ENCODE measurements at regions not wholly inside any gene's neighbourhood (a gene's known extent, or its start where the extent isn't known, plus 50 kb on each side); places are given as distances from the start of the nearest gene placed in this dataset.

- Histone ChIP-seq H4K20me1 (replicated peaks; ENCODE audit: control insufficient read depth, insufficient read depth, low read length) (no peaks in the 10 kb centered on the region), H3K4me2 (ENCODE audit: insufficient read depth, low read length) (no peak overlapping the region), H3K9ac (ENCODE audit: insufficient read depth in 1 of 2, low read depth in 2 of 2, low read length in 2 of 2) (no peak overlapping the region), H3K9me3 (replicated peaks; ENCODE audit: control insufficient read depth, insufficient read depth, low read depth, low read length) (no peaks in the 10 kb centered on the region), H3K9me1 (ENCODE audit: control insufficient read depth, insufficient read depth, low read length) (no peaks in the 10 kb centered on the region), H3K79me2 (ENCODE audit: control insufficient read depth, insufficient read depth, low read length) (no peaks in the 10 kb centered on the region), H3K27me3 (ENCODE audit: control insufficient read depth in 2 of 2, insufficient read depth in 2 of 2, low read length in 2 of 2) (no peaks in the 10 kb centered on the region), H3K4me1 (replicated peaks in 1 of 2; ENCODE audit: control insufficient read depth in 2 of 2, insufficient read depth in 2 of 2, low read length in 2 of 2) (no peaks in the 10 kb centered on the region), H3K36me3 (ENCODE audit: control insufficient read depth, insufficient read depth, low read length) (no peaks in the 10 kb centered on the region), H3K27ac (ENCODE audit: extremely low read depth, low read depth, low read length) (no peak overlapping the region), H2AFZ (ENCODE audit: low read depth, low read length) (no peak overlapping the region), H3K4me3 (no peak overlapping the region)
- WGBS (ENCODE audit: insufficient coverage, low coverage, missing lambda C conversion rate) = 0% methylated on average over 1 of the region's 1 CpG
- BruUV-seq (replicated peaks) = no TSS peak
- in situ Hi-C loops (cut with MboI) (no loop called here), intact Hi-C loops (cut with micrococcal nuclease) (loop anchor here (5.0 kb wide), 1 partner anchor 428 kb away; no protein-coding TSS in a partner anchor)
- no peak for DNase-seq (ENCODE audit: extremely low read depth in 1 of 4, low spot score in 3 of 4)
- CTCF ChIA-PET (ENCODE audit: low intra/inter-chr PET ratio) = no interaction called here
- no peak for FAIRE-seq
- TF ChIP-seq IRF2 (CRISPR knock-in tag; IDR thresholded peaks at IDR 0.05) = no peak
- ATAC-seq = no peak
- POLR2A ChIA-PET = no interaction called here
Observed at GRCh38 chr3:64460141-64460730, 227.6 kb downstream of the ADAMTS9 start.

- H3K4me1 ChIP-seq (replicated peaks in 1 of 2; ENCODE audit: control insufficient read depth in 2 of 2, insufficient read depth in 2 of 2, low read length in 2 of 2) = no peaks in the 10 kb centered on the region
- BruUV-seq (replicated peaks) = no TSS peak
- POLR2A ChIA-PET = no interaction called here
- CTCF ChIA-PET (ENCODE audit: low intra/inter-chr PET ratio) = no interaction called here
- TF ChIP-seq DLX4 (CRISPR knock-in tag; IDR thresholded peaks at IDR 0.05) (no peak), ZNF41 (CRISPR knock-in tag; conservative IDR thresholded peaks at IDR 0.05) (no peak), STAT5A (IDR thresholded peaks at IDR 0.05; ENCODE audit: borderline replicate concordance, low read length) (no peak), PHF8 (IDR thresholded peaks at IDR 0.05; ENCODE audit: borderline replicate concordance, low read length) (no peak), ZNF77 (CRISPR knock-in tag; IDR thresholded peaks at IDR 0.05) (no peak), PHTF2 (CRISPR knock-in tag; IDR thresholded peaks at IDR 0.05) (no peak), CBX3 (IDR thresholded peaks at IDR 0.05; ENCODE audit: borderline replicate concordance in 1 of 2, low read length in 2 of 2) (no peak), ZSCAN29 (IDR thresholded peaks at IDR 0.05) (no peak), HNRNPLL (IDR thresholded peaks at IDR 0.05; ENCODE audit: low read depth, low read length, poor library complexity, severe bottlenecking) (no peak), RNF219 (CRISPR knock-in tag; IDR thresholded peaks at IDR 0.05) (no peak), ZNF324 (CRISPR knock-in tag; IDR thresholded peaks at IDR 0.05) (no peak), ZZZ3 (IDR thresholded peaks at IDR 0.05) (no peak), ZBTB17 (CRISPR knock-in tag; IDR thresholded peaks at IDR 0.05) (no peak), RBBP5 (IDR thresholded peaks at IDR 0.05; ENCODE audit: borderline replicate concordance, insufficient read depth, low read length, poor library complexity, severe bottlenecking) (no peak)
- no peak overlapping the region for H3K27ac ChIP-seq (ENCODE audit: extremely low read depth, low read depth, low read length)
- H4K20me1 ChIP-seq (replicated peaks; ENCODE audit: control insufficient read depth, insufficient read depth, low read length) = no peaks in the 10 kb centered on the region
- no peaks in the 10 kb centered on the region for H3K9me3 ChIP-seq (replicated peaks; ENCODE audit: control insufficient read depth, insufficient read depth, low read depth, low read length)
- H3K9me1 ChIP-seq (ENCODE audit: control insufficient read depth, insufficient read depth, low read length) = no peaks in the 10 kb centered on the region
- no peak overlapping the region for H2AFZ ChIP-seq (ENCODE audit: low read depth, low read length)
- DNase-seq (ENCODE audit: extremely low read depth in 1 of 4, low spot score in 3 of 4) (no peak), FAIRE-seq (no peak), ATAC-seq (no peak)
- no peaks in the 10 kb centered on the region for H3K27me3 ChIP-seq (ENCODE audit: control insufficient read depth in 2 of 2, insufficient read depth in 2 of 2, low read length in 2 of 2)
- H3K79me2 ChIP-seq (ENCODE audit: control insufficient read depth, insufficient read depth, low read length) = no peaks in the 10 kb centered on the region
- H3K9ac ChIP-seq (ENCODE audit: insufficient read depth in 1 of 2, low read depth in 2 of 2, low read length in 2 of 2) = no peak overlapping the region
- no peak overlapping the region for H3K4me3 ChIP-seq
- 0% methylated on average over 4 of the region's 4 CpGs for WGBS (ENCODE audit: insufficient coverage, low coverage, missing lambda C conversion rate)
- no peak overlapping the region for H3K4me2 ChIP-seq (ENCODE audit: insufficient read depth, low read length)
- H3K36me3 ChIP-seq (ENCODE audit: control insufficient read depth, insufficient read depth, low read length) = no peaks in the 10 kb centered on the region
- intact Hi-C loops (cut with micrococcal nuclease) = loop anchor here (5.0 kb wide), 1 partner anchor 427 kb away; no protein-coding TSS in a partner anchor
- in situ Hi-C loops (cut with MboI) = no loop called here
Observed at GRCh38 chr3:64459711-64460110, 228.1 kb downstream of the ADAMTS9 start.
